GM19240 (cell line): ENCODE measurements at regions not wholly inside any gene's neighbourhood (a gene's known extent, or its start where the extent isn't known, plus 50 kb on each side); places are given as distances from the start of the nearest gene placed in this dataset.
"Not testable (repeated sequence)": the region's sequence is repeated elsewhere in the genome, so short reads cannot be mapped to it uniquely, and the experiment has no call there.

ENCODE experiments used
- DNase-seq: peaks from one replicate; pipeline ENCODE4 v3.0.0; 2011; ENCODE audit warnings: low spot score; ENCODE audit not compliant: insufficient read length

- DNase-seq, result no peak
Observed at GRCh38 chr2:150859877-150860276, 372.4 kb upstream of the RND3 start.

- DNase-seq, result no peak
Observed at GRCh38 chr2:150859162-150859561, 371.7 kb upstream of the RND3 start.

- DNase-seq, result no peak
Observed at GRCh38 chr2:150858382-150858781, 370.9 kb upstream of the RND3 start.

- DNase-seq, result no peak
Observed at GRCh38 chr2:150856596-150857281, 369.3 kb upstream of the RND3 start.

- DNase-seq, result no peak
Observed at GRCh38 chr2:150853263-150853662, 365.8 kb upstream of the RND3 start.

GRCh38 chr2:150850641-150851040 is 363.2 kb upstream of the RND3 start:
- no peak for DNase-seq

- DNase-seq, result no peak
Observed at GRCh38 chr2:150847578-150847977, 360.1 kb upstream of the RND3 start.

GRCh38 chr2:150846691-150847090 is 359.2 kb upstream of the RND3 start:
- no peak for DNase-seq

- no peak for DNase-seq
Observed at GRCh38 chr2:150832686-150833085, 345.2 kb upstream of the RND3 start.

GRCh38 chr2:150824118-150824517 is 336.7 kb upstream of the RND3 start:
- DNase-seq, result no peak

GRCh38 chr2:150817422-150817821 is 330.0 kb upstream of the RND3 start:
- DNase-seq, result no peak

GRCh38 chr2:150812664-150813367 is 325.3 kb upstream of the RND3 start:
- DNase-seq, result no peak

GRCh38 chr2:150812066-150812465 is 324.6 kb upstream of the RND3 start:
- no peak for DNase-seq

- DNase-seq, result no peak
Observed at GRCh38 chr2:150811259-150811855, 323.9 kb upstream of the RND3 start.

- DNase-seq, result no peak
Observed at GRCh38 chr2:150809103-150809502, 321.6 kb upstream of the RND3 start.

- DNase-seq, result no peak
Observed at GRCh38 chr2:150806336-150806735, 318.9 kb upstream of the RND3 start.

- no peak for DNase-seq
Observed at GRCh38 chr2:150803689-150804398, 316.4 kb upstream of the RND3 start.

- DNase-seq, result no peak
Observed at GRCh38 chr2:150802635-150803034, 315.2 kb upstream of the RND3 start.

GRCh38 chr2:150796236-150796635 is 308.8 kb upstream of the RND3 start:
- DNase-seq, result not testable (repeated sequence)

- DNase-seq, result no peak
Observed at GRCh38 chr2:150792780-150793300, 305.4 kb upstream of the RND3 start.

- no peak for DNase-seq
Observed at GRCh38 chr2:150791567-150791966, 304.1 kb upstream of the RND3 start.

GRCh38 chr2:150789376-150789905 is 302.0 kb upstream of the RND3 start:
- no peak for DNase-seq
